HUES6 (cell line): ENCODE measurements at regions not wholly inside any gene's neighbourhood (a gene's known extent, or its start where the extent isn't known, plus 50 kb on each side); places are given as distances from the start of the nearest gene placed in this dataset.

ENCODE experiments used
- H3K27ac ChIP-seq: 2 replicates; pipeline ENCODE4 v1.7.0; 2013; ENCODE audit warnings: low read depth, mild to moderate bottlenecking, low read length, inconsistent platforms
- H3K27me3 ChIP-seq: 2 replicates; pipeline ENCODE4 v1.6.1; 2013; ENCODE audit warnings: low read length; ENCODE audit not compliant: control insufficient read depth, insufficient read depth
- H3K36me3 ChIP-seq: 2 replicates; pipeline ENCODE4 v1.6.1; 2013; ENCODE audit warnings: low read length; ENCODE audit not compliant: control insufficient read depth, insufficient read depth
- H3K4me1 ChIP-seq: 2 replicates; pipeline ENCODE4 v1.6.1; 2013; ENCODE audit warnings: low read length; ENCODE audit not compliant: control insufficient read depth, insufficient read depth
- H3K4me3 ChIP-seq: 2 replicates; pipeline ENCODE4 v1.5.1; 2013; ENCODE audit warnings: low read depth, low read length
- H3K9ac ChIP-seq: one replicate; pipeline ENCODE4 v1.6.1; 2013; ENCODE audit warnings: mild to moderate bottlenecking, low read length
- H3K9me3 ChIP-seq: 2 replicates; pipeline ENCODE4 v1.6.1; 2013; ENCODE audit warnings: low read depth, low read length; ENCODE audit not compliant: control insufficient read depth, insufficient read depth

GRCh38 chr13:90787007-90787406 is 560.5 kb upstream of the MIR17HG start:
- H3K9ac ChIP-seq: no peak overlapping the region
- no peak overlapping the region for H3K27ac ChIP-seq
- no peak overlapping the region for H3K4me3 ChIP-seq
- H3K27me3 ChIP-seq: no peaks in the 10 kb centered on the region
- no peaks in the 10 kb centered on the region for H3K4me1 ChIP-seq
- no peaks in the 10 kb centered on the region for H3K36me3 ChIP-seq
- H3K9me3 ChIP-seq: 0 out of 2 replicates have a peak, but pooled peaks cover 2% of the 10 kb centered on the region

- Histone ChIP-seq H3K9ac (no peak overlapping the region), H3K27ac (no peak overlapping the region), H3K4me3 (no peak overlapping the region), H3K36me3 (no peaks in the 10 kb centered on the region), H3K9me3 (0 out of 2 replicates have a peak, but pooled peaks cover under 1% of the 10 kb centered on the region), H3K27me3 (no peaks in the 10 kb centered on the region), H3K4me1 (0 out of 2 replicates have a peak, but pooled peaks cover 5% of the 10 kb centered on the region)
These were observed 555.2 kb upstream of the MIR17HG start for GRCh38 chr13:90792335-90792734.

GRCh38 chr13:90793261-90793820 is 554.1 kb upstream of the MIR17HG start:
- H3K4me3 ChIP-seq: no peak overlapping the region
- no peaks in the 10 kb centered on the region for H3K36me3 ChIP-seq
- H3K27me3 ChIP-seq: no peaks in the 10 kb centered on the region
- H3K9me3 ChIP-seq: no peaks in the 10 kb centered on the region
- H3K27ac ChIP-seq: no peak overlapping the region
- 0 out of 2 replicates have a peak, but pooled peaks cover 5% of the 10 kb centered on the region for H3K4me1 ChIP-seq
- H3K9ac ChIP-seq: no peak overlapping the region

- Histone ChIP-seq H3K27me3 (no peaks in the 10 kb centered on the region), H3K9ac (no peak overlapping the region), H3K9me3 (no peaks in the 10 kb centered on the region), H3K4me1 (0 out of 2 replicates have a peak, but pooled peaks cover 5% of the 10 kb centered on the region), H3K4me3 (no peak overlapping the region), H3K27ac (no peak overlapping the region), H3K36me3 (no peaks in the 10 kb centered on the region)
These were observed 551.0 kb upstream of the MIR17HG start for GRCh38 chr13:90796474-90796873.

- Histone ChIP-seq H3K9ac (no peak overlapping the region), H3K4me3 (no peak overlapping the region), H3K9me3 (no peaks in the 10 kb centered on the region), H3K27me3 (no peaks in the 10 kb centered on the region), H3K27ac (no peak overlapping the region), H3K4me1 (0 out of 2 replicates have a peak, but pooled peaks cover 2% of the 10 kb centered on the region), H3K36me3 (no peaks in the 10 kb centered on the region)
These were observed 550.2 kb upstream of the MIR17HG start for GRCh38 chr13:90797335-90797734.

- H3K4me3 ChIP-seq: no peak overlapping the region
- H3K27me3 ChIP-seq: no peaks in the 10 kb centered on the region
- no peaks in the 10 kb centered on the region for H3K9me3 ChIP-seq
- H3K9ac ChIP-seq: no peak overlapping the region
- no peak overlapping the region for H3K27ac ChIP-seq
- H3K36me3 ChIP-seq: no peaks in the 10 kb centered on the region
- no peaks in the 10 kb centered on the region for H3K4me1 ChIP-seq
These were observed 549.1 kb upstream of the MIR17HG start for GRCh38 chr13:90798381-90798780.

- H3K9me3 ChIP-seq: no peaks in the 10 kb centered on the region
- no peak overlapping the region for H3K27ac ChIP-seq
- no peaks in the 10 kb centered on the region for H3K36me3 ChIP-seq
- no peak overlapping the region for H3K4me3 ChIP-seq
- H3K27me3 ChIP-seq: no peaks in the 10 kb centered on the region
- no peaks in the 10 kb centered on the region for H3K4me1 ChIP-seq
- H3K9ac ChIP-seq: no peak overlapping the region
These were observed 547.3 kb upstream of the MIR17HG start for GRCh38 chr13:90800082-90800746.

- H3K4me3 ChIP-seq: no peak overlapping the region
- H3K9ac ChIP-seq: no peak overlapping the region
- H3K4me1 ChIP-seq: no peaks in the 10 kb centered on the region
- no peaks in the 10 kb centered on the region for H3K9me3 ChIP-seq
- no peaks in the 10 kb centered on the region for H3K27me3 ChIP-seq
- H3K27ac ChIP-seq: no peak overlapping the region
- H3K36me3 ChIP-seq: no peaks in the 10 kb centered on the region
These were observed 545.9 kb upstream of the MIR17HG start for GRCh38 chr13:90801621-90802020.

GRCh38 chr13:90803210-90803609 is 544.3 kb upstream of the MIR17HG start:
- Histone ChIP-seq H3K4me1 (no peaks in the 10 kb centered on the region), H3K36me3 (no peaks in the 10 kb centered on the region), H3K9ac (no peak overlapping the region), H3K27ac (no peak overlapping the region), H3K27me3 (no peaks in the 10 kb centered on the region), H3K4me3 (no peak overlapping the region), H3K9me3 (no peaks in the 10 kb centered on the region)

GRCh38 chr13:90806016-90806615 is 541.4 kb upstream of the MIR17HG start:
- Histone ChIP-seq H3K27me3 (no peaks in the 10 kb centered on the region), H3K27ac (no peak overlapping the region), H3K9me3 (no peaks in the 10 kb centered on the region), H3K4me1 (no peaks in the 10 kb centered on the region), H3K9ac (no peak overlapping the region), H3K36me3 (no peaks in the 10 kb centered on the region), H3K4me3 (no peak overlapping the region)

GRCh38 chr13:90806892-90807291 is 540.6 kb upstream of the MIR17HG start:
- Histone ChIP-seq H3K9me3 (no peaks in the 10 kb centered on the region), H3K27me3 (no peaks in the 10 kb centered on the region), H3K4me1 (no peaks in the 10 kb centered on the region), H3K4me3 (no peak overlapping the region), H3K27ac (no peak overlapping the region), H3K36me3 (no peaks in the 10 kb centered on the region), H3K9ac (no peak overlapping the region)
